Ishikawa (cell line): ENCODE measurements at regions not wholly inside any gene's neighbourhood (a gene's known extent, or its start where the extent isn't known, plus 50 kb on each side); places are given as distances from the start of the nearest gene placed in this dataset.

ENCODE experiments used
- CEBPB ChIP-seq: IDR thresholded peaks from 2 replicates; pipeline ENCODE4 v1.6.1; 2012
- CREB1 ChIP-seq: IDR thresholded peaks from 2 replicates; pipeline ENCODE4 v1.6.1; 2012; ENCODE audit warnings: low read depth
- EGR1 ChIP-seq: IDR thresholded peaks from 2 replicates; pipeline ENCODE4 v1.6.1; 2012
- EP300 ChIP-seq: IDR thresholded peaks from 2 replicates; pipeline ENCODE4 v1.6.1; 2012; ENCODE audit warnings: borderline replicate concordance
- FOXM1 ChIP-seq: IDR thresholded peaks from 2 replicates; pipeline ENCODE4 v1.6.1; 2012; ENCODE audit warnings: low read depth, borderline replicate concordance
- MAX ChIP-seq: IDR thresholded peaks from 2 replicates; pipeline ENCODE4 v1.6.1; 2012
- NFIC ChIP-seq: IDR thresholded peaks from 2 replicates; pipeline ENCODE4 v1.6.1; 2012
- RAD21 ChIP-seq: IDR thresholded peaks from 2 replicates; pipeline ENCODE4 v1.6.1; 2012; ENCODE audit warnings: low read depth
- REST ChIP-seq: IDR thresholded peaks from 2 replicates; pipeline ENCODE4 v1.6.1; 2012; ENCODE audit warnings: low read depth, mild to moderate bottlenecking
- TAF1 ChIP-seq: IDR thresholded peaks from 2 replicates; pipeline ENCODE4 v1.6.1; 2012; ENCODE audit warnings: low read depth, mild to moderate bottlenecking
- TCF12 ChIP-seq: IDR thresholded peaks from 2 replicates; pipeline ENCODE4 v1.6.1; 2012; ENCODE audit warnings: low read depth
- TEAD4 ChIP-seq: IDR thresholded peaks from 2 replicates; pipeline ENCODE4 v1.6.1; 2012
- USF1 ChIP-seq: IDR thresholded peaks from 2 replicates; pipeline ENCODE4 v1.6.1; 2012
- YY1 ChIP-seq: IDR thresholded peaks from 2 replicates; pipeline ENCODE4 v1.6.1; 2012; ENCODE audit warnings: low read depth
- ZBTB7A ChIP-seq: IDR thresholded peaks from 2 replicates; pipeline ENCODE4 v1.6.1; 2012; ENCODE audit warnings: low read depth

- TF ChIP-seq TAF1 = no peak
- TF ChIP-seq RAD21 = no peak
- TF ChIP-seq ZBTB7A = no peak
- TF ChIP-seq TEAD4 = no peak
- TF ChIP-seq FOXM1 = no peak
- TF ChIP-seq NFIC = no peak
- no peak for TF ChIP-seq CREB1
- TF ChIP-seq USF1 = no peak
- TF ChIP-seq EP300 = no peak
- TF ChIP-seq YY1 = no peak
- no peak for TF ChIP-seq REST
- no peak for TF ChIP-seq EGR1
- TF ChIP-seq CEBPB = no peak
These were observed 227.2 kb downstream of the SPCS3 start for GRCh38 chr4:176546975-176547374.

GRCh38 chr4:176548571-176548970, 228.8 kb downstream of the SPCS3 start:
- TF ChIP-seq TAF1 (no peak), RAD21 (no peak), TEAD4 (no peak), TCF12 (no peak), CEBPB (no peak), EGR1 (no peak), CREB1 (no peak), USF1 (no peak), EP300 (no peak), NFIC (no peak), MAX (no peak), ZBTB7A (no peak), FOXM1 (no peak), REST (no peak), YY1 (no peak)

GRCh38 chr4:176549161-176549865, 229.5 kb downstream of the SPCS3 start:
- no peak for TF ChIP-seq YY1
- TF ChIP-seq EP300 = no peak
- no peak for TF ChIP-seq REST
- TF ChIP-seq TCF12 = no peak
- no peak for TF ChIP-seq NFIC
- no peak for TF ChIP-seq FOXM1
- no peak for TF ChIP-seq CREB1
- no peak for TF ChIP-seq EGR1
- no peak for TF ChIP-seq CEBPB
- TF ChIP-seq TAF1 = no peak
- TF ChIP-seq TEAD4 = no peak
- TF ChIP-seq RAD21 = no peak

- TF ChIP-seq EGR1 (no peak), MAX (no peak), TEAD4 (no peak), EP300 (no peak), FOXM1 (no peak), CEBPB (no peak), RAD21 (no peak), NFIC (no peak)
These were observed 234.1 kb downstream of the VEGFC start for GRCh38 chr4:176558661-176559060.

- TF ChIP-seq USF1 = no peak
- no peak for TF ChIP-seq EP300
- TF ChIP-seq ZBTB7A = no peak
- TF ChIP-seq FOXM1 = no peak
- no peak for TF ChIP-seq TEAD4
- TF ChIP-seq CREB1 = no peak
- TF ChIP-seq REST = no peak
- TF ChIP-seq EGR1 = no peak
- no peak for TF ChIP-seq CEBPB
- no peak for TF ChIP-seq RAD21
- TF ChIP-seq MAX = no peak
- TF ChIP-seq TAF1 = no peak
- no peak for TF ChIP-seq TCF12
- no peak for TF ChIP-seq NFIC
- TF ChIP-seq YY1 = no peak
These were observed 231.4 kb downstream of the VEGFC start for GRCh38 chr4:176561368-176561767.
